Fibroblast of lung (primary cell): ENCODE measurements at regions not wholly inside any gene's neighbourhood (a gene's known extent, or its start where the extent isn't known, plus 50 kb on each side); places are given as distances from the start of the nearest gene placed in this dataset.

ENCODE experiments used
- DNase-seq, 2 donors: peaks; one replicate each; pipeline versions ENCODE4 v3.0.0 to v3.0.0-alpha.2; 2010; ENCODE audit warnings: low read depth in 2 of 2
- H2AFZ ChIP-seq: 2 replicates; pipeline ENCODE4 v1.5.1; 2012; ENCODE audit warnings: low read length, control low read depth, inconsistent platforms
- H3K27ac ChIP-seq: 2 replicates; pipeline ENCODE4 v1.5.1; 2011; ENCODE audit warnings: low read length, control low read depth; ENCODE audit not compliant: insufficient read depth
- H3K27me3 ChIP-seq: 2 replicates; pipeline ENCODE4 v1.5.1; 2011; ENCODE audit warnings: mild to moderate bottlenecking, low read length; ENCODE audit not compliant: control insufficient read depth, insufficient read depth
- H3K36me3 ChIP-seq: 2 replicates; pipeline ENCODE4 v1.5.1; 2011; ENCODE audit warnings: low read length; ENCODE audit not compliant: control insufficient read depth, insufficient read depth
- H3K4me1 ChIP-seq: 2 replicates; pipeline ENCODE4 v1.5.1; 2011; ENCODE audit warnings: low read length; ENCODE audit not compliant: control insufficient read depth, insufficient read depth; ENCODE audit errors: extremely low read depth
- H3K4me2 ChIP-seq: 2 replicates; pipeline ENCODE4 v1.5.1; 2011; ENCODE audit warnings: low read length, control low read depth; ENCODE audit not compliant: insufficient read depth; ENCODE audit errors: extremely low read depth
- H3K4me3 ChIP-seq, 4 experiments: fragments of 200-600 bp in 1 of 4; sonication (generic) in 1 of 4; replicated peaks in 1 of 4; 2 replicates each; pipeline ENCODE4 v1.5.1; 2011 to 2016; ENCODE audit warnings: low read length in 4 of 4, low read depth in 3 of 4, mild to moderate bottlenecking in 3 of 4, control low read depth in 2 of 4, inconsistent platforms in 1 of 4, mixed read lengths in 1 of 4; ENCODE audit not compliant: insufficient read depth in 1 of 4; ENCODE audit errors: control extremely low read depth in 1 of 4
- H3K79me2 ChIP-seq: 2 replicates; pipeline ENCODE4 v1.5.1; 2012; ENCODE audit warnings: mild to moderate bottlenecking, low read length, inconsistent platforms; ENCODE audit not compliant: control insufficient read depth, insufficient read depth
- H3K9ac ChIP-seq: 2 replicates; pipeline ENCODE4 v1.5.1; 2011; ENCODE audit warnings: mild to moderate bottlenecking, low read length, control low read depth; ENCODE audit not compliant: insufficient read depth
- H3K9me3 ChIP-seq: 2 replicates; pipeline ENCODE4 v1.5.1; 2012; ENCODE audit warnings: low read depth, low read length; ENCODE audit not compliant: control insufficient read depth, insufficient read depth
- H4K20me1 ChIP-seq: 2 replicates; pipeline ENCODE4 v1.5.1; 2011; ENCODE audit warnings: low read length; ENCODE audit not compliant: control insufficient read depth, insufficient read depth; ENCODE audit errors: extremely low read depth
- EZH2 ChIP-seq: IDR thresholded peaks from 2 replicates; pipeline ENCODE4 v1.5.1; 2012; ENCODE audit warnings: low read length, control low read depth, mild to moderate bottlenecking; ENCODE audit errors: missing control alignments
- TF ChIP-seq, protein P1 (sequence below), 2 donors: IDR thresholded peaks in 1 of 2; conservative IDR thresholded peaks in 1 of 2; 1 replicate in 1 of 2; 2 replicates in 1 of 2; pipeline ENCODE4 v1.5.1; 2011 to 2012; ENCODE audit warnings: low read length in 2 of 2, control low read depth in 1 of 2, inconsistent platforms in 1 of 2, low read depth in 1 of 2, mild to moderate bottlenecking in 1 of 2

- H3K79me2 ChIP-seq: no peaks in the 10 kb centered on the region
- H3K4me2 ChIP-seq: no peak overlapping the region
- H3K27me3 ChIP-seq: no peaks in the 10 kb centered on the region
- DNase-seq: no peak
- no peaks in the 10 kb centered on the region for H3K36me3 ChIP-seq
- TF ChIP-seq, protein P1, sequence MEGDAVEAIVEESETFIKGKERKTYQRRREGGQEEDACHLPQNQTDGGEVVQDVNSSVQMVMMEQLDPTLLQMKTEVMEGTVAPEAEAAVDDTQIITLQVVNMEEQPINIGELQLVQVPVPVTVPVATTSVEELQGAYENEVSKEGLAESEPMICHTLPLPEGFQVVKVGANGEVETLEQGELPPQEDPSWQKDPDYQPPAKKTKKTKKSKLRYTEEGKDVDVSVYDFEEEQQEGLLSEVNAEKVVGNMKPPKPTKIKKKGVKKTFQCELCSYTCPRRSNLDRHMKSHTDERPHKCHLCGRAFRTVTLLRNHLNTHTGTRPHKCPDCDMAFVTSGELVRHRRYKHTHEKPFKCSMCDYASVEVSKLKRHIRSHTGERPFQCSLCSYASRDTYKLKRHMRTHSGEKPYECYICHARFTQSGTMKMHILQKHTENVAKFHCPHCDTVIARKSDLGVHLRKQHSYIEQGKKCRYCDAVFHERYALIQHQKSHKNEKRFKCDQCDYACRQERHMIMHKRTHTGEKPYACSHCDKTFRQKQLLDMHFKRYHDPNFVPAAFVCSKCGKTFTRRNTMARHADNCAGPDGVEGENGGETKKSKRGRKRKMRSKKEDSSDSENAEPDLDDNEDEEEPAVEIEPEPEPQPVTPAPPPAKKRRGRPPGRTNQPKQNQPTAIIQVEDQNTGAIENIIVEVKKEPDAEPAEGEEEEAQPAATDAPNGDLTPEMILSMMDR (conservative IDR thresholded peaks at IDR 0.05 in 1 of 2, IDR thresholded peaks at IDR 0.05 in 1 of 2; ENCODE audit: low read depth in 1 of 2, low read length in 2 of 2): no peak
- no peak for TF ChIP-seq EZH2
- no peaks in the 10 kb centered on the region for H3K9me3 ChIP-seq
- H3K4me3 ChIP-seq: no peak overlapping the region
- H3K27ac ChIP-seq: no peak overlapping the region
- H4K20me1 ChIP-seq: no peaks in the 10 kb centered on the region
- H3K4me1 ChIP-seq: no peaks in the 10 kb centered on the region
- H2AFZ ChIP-seq: no peak overlapping the region
- no peak overlapping the region for H3K9ac ChIP-seq
These were observed 158.2 kb upstream of the FOXK1 start for GRCh38 chr7:4523873-4524272.

- H3K27me3 ChIP-seq: no peaks in the 10 kb centered on the region
- H3K36me3 ChIP-seq: no peaks in the 10 kb centered on the region
- no peak for DNase-seq
- no peak overlapping the region for H2AFZ ChIP-seq
- H4K20me1 ChIP-seq: no peaks in the 10 kb centered on the region
- no peaks in the 10 kb centered on the region for H3K9me3 ChIP-seq
- TF ChIP-seq EZH2: no peak
- TF ChIP-seq, protein P1 (conservative IDR thresholded peaks at IDR 0.05 in 1 of 2, IDR thresholded peaks at IDR 0.05 in 1 of 2; ENCODE audit: low read depth in 1 of 2, low read length in 2 of 2): no peak
- no peaks in the 10 kb centered on the region for H3K79me2 ChIP-seq
- H3K4me1 ChIP-seq: no peaks in the 10 kb centered on the region
- no peak overlapping the region for H3K27ac ChIP-seq
- H3K4me3 ChIP-seq: no peak overlapping the region
- no peak overlapping the region for H3K9ac ChIP-seq
- H3K4me2 ChIP-seq: no peak overlapping the region
These were observed 156.2 kb upstream of the FOXK1 start for GRCh38 chr7:4525884-4526283.

DNA sequence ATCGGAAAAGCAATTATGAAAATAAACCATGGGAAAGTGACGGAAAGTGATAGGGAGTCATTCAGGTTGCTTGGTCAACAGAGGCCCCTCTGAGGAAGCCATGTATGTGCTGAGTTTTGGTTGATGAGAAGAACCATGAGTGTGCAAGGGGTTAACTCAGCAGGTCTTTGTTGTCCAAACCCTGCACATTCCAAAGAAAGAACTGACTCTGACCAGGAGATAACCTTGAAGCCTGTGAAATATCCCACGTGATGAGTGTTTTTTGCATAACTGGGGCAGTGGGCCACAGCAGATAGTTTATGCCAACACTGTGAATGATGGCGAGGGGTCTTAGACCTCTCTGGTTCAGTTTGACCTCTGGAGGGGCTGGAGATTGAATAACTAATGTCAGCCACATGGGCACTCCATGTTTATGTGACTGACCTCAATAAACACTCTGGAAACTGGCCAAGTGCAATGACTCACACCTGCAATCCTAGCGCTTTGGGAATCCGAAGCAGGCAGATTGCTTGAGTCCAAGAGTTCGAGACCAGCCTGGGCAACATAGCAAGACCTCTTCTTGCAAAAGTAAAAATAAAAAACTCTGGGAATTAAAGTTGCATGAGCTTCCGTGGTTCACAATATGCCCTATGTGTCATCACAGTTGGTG is 154.0 kb upstream of the FOXK1 start:
- Histone ChIP-seq H3K27ac (no peak overlapping the region), H4K20me1 (no peaks in the 10 kb centered on the region), H3K79me2 (no peaks in the 10 kb centered on the region), H3K27me3 (no peaks in the 10 kb centered on the region), H3K36me3 (no peaks in the 10 kb centered on the region), H2AFZ (no peak overlapping the region), H3K4me1 (no peaks in the 10 kb centered on the region), H3K9ac (no peak overlapping the region), H3K4me2 (no peak overlapping the region), H3K9me3 (no peaks in the 10 kb centered on the region), H3K4me3 (no peak overlapping the region)
- DNase-seq: peak in 1 of 2 donors; percentile 2
- TF ChIP-seq, protein P1 (conservative IDR thresholded peaks at IDR 0.05 in 1 of 2, IDR thresholded peaks at IDR 0.05 in 1 of 2; ENCODE audit: low read depth in 1 of 2, low read length in 2 of 2): no peak
- TF ChIP-seq EZH2: no peak
